HepG2 (cell line): ENCODE measurements at regions not wholly inside any gene's neighbourhood (a gene's known extent, or its start where the extent isn't known, plus 50 kb on each side); places are given as distances from the start of the nearest gene placed in this dataset.

Source experiments
- ATAC-seq: fragments of 200-7000 bp; cut with Tn5 transposase; 3 replicates; pipeline ENCODE4 v1.9.1; 2020; ENCODE audit warnings: mild to moderate bottlenecking, moderate library complexity
- BruUV-seq: library from RNA; stranded (reverse); fragments of 400-500 nt; replicated peaks from 2 replicates; lab custom pipeline; 2021; lab: Mats Ljungman, UMichigan
- CTCF ChIA-PET: fragments of 300-600 bp; formaldehyde crosslinking; extraction: SDS; loops from one replicate; lab custom pipeline; 2021; ENCODE audit warnings: low total read pairs, inconsistent platforms, low intra/inter-chr PET ratio; lab: Yijun Ruan, JAX
- POLR2A ChIA-PET: fragments of 350-600 bp; sonication (Branson Sonifier 250); formaldehyde crosslinking; loops from one replicate; lab custom pipeline; 2020; ENCODE audit warnings: antibody characterized with exemption, inconsistent platforms; lab: Yijun Ruan, JAX
- DNase-seq: peaks from one replicate; pipeline ENCODE4 v3.0.0-alpha.2; 2015; ENCODE audit warnings: low spot score
- FAIRE-seq: peaks from 3 replicates; lab custom pipeline; 2011; peaks lifted over from hg19 to GRCh38; lab: Jason Lieb, UNC
- H2AFZ ChIP-seq: one replicate; pipeline ENCODE4 v1.6.1; 2011; ENCODE audit warnings: low read length, inconsistent platforms
- H3K27ac ChIP-seq: fragments of 300-600 bp; 3 replicates; pipeline ENCODE4 v1.8.0; 2011; ENCODE audit warnings: mixed run types, mild to moderate bottlenecking, mixed read lengths, low read length, inconsistent platforms; ENCODE audit not compliant: insufficient read depth; ENCODE audit errors: extremely low read length
- H3K27me3 ChIP-seq, 2 experiments: fragments of 200-600 bp in 1 of 2; 2 replicates in 1 of 2; 3 replicates in 1 of 2; pipeline versions ENCODE4 v1.6.0 to v1.8.0; 2011; ENCODE audit warnings: low read length in 2 of 2, mild to moderate bottlenecking in 2 of 2, moderate library complexity in 2 of 2, inconsistent platforms in 1 of 2; ENCODE audit not compliant: insufficient read depth in 2 of 2, control insufficient read depth in 1 of 2
- H3K36me3 ChIP-seq, 2 experiments: fragments of 200-600 bp in 1 of 2; replicated peaks in 1 of 2; 2 replicates in 1 of 2; 3 replicates in 1 of 2; pipeline versions ENCODE4 v1.5.1 to v1.8.0; 2011; ENCODE audit warnings: low read length in 2 of 2, inconsistent platforms in 1 of 2; ENCODE audit not compliant: insufficient read depth in 2 of 2, control insufficient read depth in 1 of 2
- H3K4me1 ChIP-seq: 2 replicates; pipeline ENCODE4 v1.5.1; 2012; ENCODE audit warnings: low read length, inconsistent platforms; ENCODE audit not compliant: insufficient read depth
- H3K4me2 ChIP-seq: 2 replicates; pipeline ENCODE4 v1.6.0; 2011; ENCODE audit warnings: low read depth, low read length, inconsistent platforms
- H3K4me3 ChIP-seq, 3 experiments: fragments of 200-600 bp in 1 of 3; sonication (generic), shearing (Covaris generic) in 1 of 3; replicated peaks in 1 of 3; 2 replicates each; pipeline ENCODE4 v1.5.1; 2011 to 2016; ENCODE audit warnings: low read length in 3 of 3, inconsistent platforms in 2 of 3, low read depth in 2 of 3, mild to moderate bottlenecking in 2 of 3, control low read depth in 1 of 3, mixed read lengths in 1 of 3; ENCODE audit not compliant: insufficient read depth in 1 of 3
- H3K79me2 ChIP-seq: one replicate; pipeline ENCODE4 v1.6.1; 2011; ENCODE audit warnings: low read length, inconsistent platforms; ENCODE audit not compliant: insufficient read depth
- H3K9ac ChIP-seq: 2 replicates; pipeline ENCODE4 v1.6.0; 2011; ENCODE audit warnings: mild to moderate bottlenecking, low read depth, low read length, inconsistent platforms; ENCODE audit not compliant: insufficient read depth
- H3K9me3 ChIP-seq: 2 replicates; pipeline ENCODE4 v1.5.1; 2012; ENCODE audit warnings: mild to moderate bottlenecking, low read length
- H4K20me1 ChIP-seq: 2 replicates; pipeline ENCODE4 v1.6.0; 2011; ENCODE audit warnings: inconsistent platforms, mild to moderate bottlenecking, low read length, moderate library complexity; ENCODE audit not compliant: insufficient read depth
- ARNT2 ChIP-seq: sonication (generic); formaldehyde crosslinking; IDR thresholded peaks from 2 replicates; pipeline ENCODE4 v1.8.0; 2022; ENCODE audit warnings: mild to moderate bottlenecking, low read depth, missing genetic modification reagents, moderate library complexity
- ZEB1 ChIP-seq: IDR thresholded peaks from 2 replicates; pipeline ENCODE4 v1.6.1; 2012; ENCODE audit warnings: mild to moderate bottlenecking, low read depth, inconsistent platforms; ENCODE audit not compliant: insufficient replicate concordance
- WGBS: methylation state at CpG from one replicate; pipeline ENCODE4 v1.1.6; 2017; ENCODE audit warnings: low lambda C conversion rate; 5-methylcytosine and 5-hydroxymethylcytosine counted together
- in situ Hi-C: cut with HindIII; loops from 2 replicates; pipeline ENCODE4 v1.10.0; 2017; ENCODE audit warnings: low pct_unique_long_range_greater_than_20kb; ENCODE audit not compliant: extremely low pct_ligation_motif_present
- intact Hi-C: fragments of 100-400 bp; cut with micrococcal nuclease; formaldehyde crosslinking; loops from one replicate; pipeline ENCODE4 v1.10.0; 2022; ENCODE audit not compliant: unreplicated experiment
- TF ChIP-seq, protein P1 (sequence below): sonication (generic); formaldehyde crosslinking; IDR thresholded peaks from 2 replicates; pipeline ENCODE4 v1.5.0; 2020; ENCODE audit warnings: mild to moderate bottlenecking, low read depth, missing genetic modification reagents, borderline replicate concordance
- TF ChIP-seq, protein P2 (sequence below): sonication (generic); formaldehyde crosslinking; IDR thresholded peaks from 2 replicates; pipeline ENCODE4 v1.4.0; 2020; ENCODE audit warnings: missing genetic modification reagents, borderline replicate concordance

DNA sequence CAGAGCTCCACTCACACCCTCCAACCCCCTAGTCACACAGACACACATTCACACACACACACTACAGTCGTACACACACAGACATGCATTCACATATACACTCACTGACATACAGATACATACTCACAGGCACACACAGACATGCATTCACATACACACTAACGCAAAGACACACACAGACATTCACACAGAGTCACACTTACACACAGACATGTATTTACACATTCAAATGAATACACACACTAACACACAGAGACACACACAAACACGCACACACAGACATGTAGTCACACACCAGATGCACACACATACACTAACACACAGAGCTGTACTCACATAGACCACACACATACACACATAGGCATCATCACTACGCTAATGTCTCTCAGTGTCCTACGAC, 58.0 kb upstream of the MYL10 start (continued):
- TF ChIP-seq, protein P1, sequence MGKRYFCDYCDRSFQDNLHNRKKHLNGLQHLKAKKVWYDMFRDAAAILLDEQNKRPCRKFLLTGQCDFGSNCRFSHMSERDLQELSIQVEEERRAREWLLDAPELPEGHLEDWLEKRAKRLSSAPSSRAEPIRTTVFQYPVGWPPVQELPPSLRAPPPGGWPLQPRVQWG = no peak

- intact Hi-C loops = loop anchor here (1.0 kb wide), 2 partner anchors 85 to 127 kb away; no protein-coding TSS in a partner anchor
Observed at GRCh38 chr7:101687791-101688182, 58.7 kb upstream of the MYL10 start.

More at GRCh38 chr7:101687791-101688182, 58.7 kb upstream of the MYL10 start:
- DNase-seq (no peak), FAIRE-seq (no peak), ATAC-seq (no peak)
- Histone ChIP-seq H3K4me2 (peak overlapping the region; percentile 82), H3K27ac (no peak overlapping the region), H3K9ac (no peak overlapping the region), H3K4me1 (peaks cover 35% of the 10 kb centered on the region), H3K79me2 (no peaks in the 10 kb centered on the region), H4K20me1 (no peaks in the 10 kb centered on the region), H2AFZ (no peak overlapping the region), H3K9me3 (no peaks in the 10 kb centered on the region), H3K27me3 (peaks cover 0 to 14% of the 10 kb centered on the region in 2 experiments; a peak in 2 of 5 replicates), H3K36me3 (no peaks in the 10 kb centered on the region), H3K4me3 (peak overlapping the region in 1 of 3 experiments; percentile 72; a peak in 1 of 6 replicates)
- WGBS = 80% methylated on average over 1 of the region's 3 CpGs
- ChIA-PET POLR2A (no interaction called here), CTCF (interaction anchor here (1.3 to 1.5 kb wide), 3 partner anchors 126 to 585 kb away, joined by 3 to 9 read pairs (median 8); no protein-coding TSS in a partner anchor)
- no peak for TF ChIP-seq ZEB1
- TF ChIP-seq, protein P2, sequence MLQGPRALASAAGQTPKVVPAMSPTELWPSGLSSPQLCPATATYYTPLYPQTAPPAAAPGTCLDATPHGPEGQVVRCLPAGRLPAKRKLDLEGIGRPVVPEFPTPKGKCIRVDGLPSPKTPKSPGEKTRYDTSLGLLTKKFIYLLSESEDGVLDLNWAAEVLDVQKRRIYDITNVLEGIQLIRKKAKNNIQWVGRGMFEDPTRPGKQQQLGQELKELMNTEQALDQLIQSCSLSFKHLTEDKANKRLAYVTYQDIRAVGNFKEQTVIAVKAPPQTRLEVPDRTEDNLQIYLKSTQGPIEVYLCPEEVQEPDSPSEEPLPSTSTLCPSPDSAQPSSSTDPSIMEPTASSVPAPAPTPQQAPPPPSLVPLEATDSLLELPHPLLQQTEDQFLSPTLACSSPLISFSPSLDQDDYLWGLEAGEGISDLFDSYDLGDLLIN = no peak
- TF ChIP-seq ARNT2 = no peak
- in situ Hi-C loops = loop anchor here (5.0 to 25.0 kb wide), 3 partner anchors 125 to 575 kb away; no protein-coding TSS in a partner anchor
- BruUV-seq = no TSS peak
